Epidermal melanocyte (primary cell): ENCODE measurements at regions not wholly inside any gene's neighbourhood (a gene's known extent, or its start where the extent isn't known, plus 50 kb on each side); places are given as distances from the start of the nearest gene placed in this dataset.

Experiments used
- DNase-seq: peaks from one replicate; pipeline ENCODE4 v3.0.0; 2011; ENCODE audit warnings: low spot score; ENCODE audit not compliant: insufficient read length

DNA sequence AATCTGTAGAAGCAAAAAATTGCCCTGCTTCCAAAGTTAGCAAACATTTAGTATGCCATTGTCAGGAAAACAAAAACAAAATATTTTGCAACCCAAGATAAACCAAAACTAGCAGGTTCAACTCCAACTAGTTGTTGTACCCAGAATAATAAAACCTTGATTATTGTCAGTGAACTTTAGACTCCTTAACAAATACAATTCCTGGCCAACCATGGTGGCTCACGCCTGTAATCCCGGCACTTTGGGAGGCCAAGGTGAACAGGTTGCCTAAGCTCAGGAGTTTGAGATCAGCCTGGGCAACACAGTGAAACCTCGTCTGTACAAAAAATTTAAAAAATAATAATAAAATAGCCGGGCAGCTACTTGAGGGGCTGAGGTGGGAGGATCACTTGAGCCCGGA lies 53.6 kb upstream of the EPCAM start:
- no peak for DNase-seq

DNA sequence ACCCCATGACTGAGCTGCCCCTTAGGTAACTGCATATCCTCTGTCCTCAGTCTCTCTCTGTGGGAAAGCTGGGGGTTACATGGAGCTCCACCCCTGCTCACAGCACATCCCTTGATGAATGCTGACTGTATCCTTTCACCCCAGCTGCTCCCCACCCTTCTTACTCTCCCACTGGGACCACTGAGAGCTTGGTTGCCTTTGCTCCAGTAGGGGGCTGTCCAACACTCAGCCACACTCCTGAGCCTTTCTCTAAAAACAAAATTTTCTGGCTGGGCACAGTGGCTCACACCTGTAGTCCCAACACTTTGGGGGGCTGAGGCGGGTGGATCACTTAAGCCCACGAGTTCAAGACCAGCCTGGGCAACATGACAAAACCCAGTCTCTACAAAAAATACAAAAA lies 55.4 kb upstream of the EPCAM start:
- DNase-seq: no peak

DNA sequence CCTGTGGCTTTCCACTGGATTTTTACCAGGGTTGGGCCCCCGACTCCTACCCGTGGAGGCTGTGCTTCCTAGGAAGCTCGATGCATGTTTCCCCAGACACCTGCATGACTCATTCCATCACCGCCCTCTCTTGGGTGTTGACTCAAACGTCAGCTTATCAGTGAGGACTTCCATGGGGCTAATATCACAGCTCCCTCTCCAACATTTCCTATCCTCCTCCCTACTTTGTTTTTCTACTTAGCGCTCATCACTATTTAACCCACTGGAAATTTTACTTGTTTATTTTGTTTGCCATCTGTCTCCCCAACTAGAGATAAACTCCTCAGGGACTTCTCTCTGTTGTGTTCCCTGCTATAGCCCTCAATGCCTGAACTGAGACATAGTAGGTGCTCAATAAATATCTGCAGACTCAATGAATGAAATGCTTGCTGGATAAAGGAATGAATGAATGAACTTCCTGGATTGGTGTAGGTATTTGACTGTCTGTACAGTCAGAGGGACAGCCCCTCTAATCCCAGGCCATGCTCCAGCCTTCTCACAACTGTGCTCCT lies 55.9 kb upstream of the EPCAM start:
- no peak for DNase-seq

DNA sequence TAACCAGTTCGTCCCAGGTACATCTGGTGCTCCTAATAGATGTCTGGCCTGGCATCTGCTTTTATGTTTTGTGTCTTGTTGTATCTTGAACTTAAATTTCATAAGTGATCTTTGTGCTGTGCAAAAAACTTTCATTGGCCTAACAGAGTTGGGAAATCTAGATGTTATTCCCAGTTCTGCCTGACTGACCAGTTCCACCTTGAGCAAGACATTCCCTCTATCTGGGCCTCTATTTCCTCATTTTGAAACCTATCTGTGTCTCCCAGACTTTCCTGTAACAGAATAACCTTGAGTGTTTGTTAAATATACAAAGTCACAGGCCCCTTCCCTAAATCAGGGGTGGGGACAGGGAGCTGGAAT lies 56.6 kb upstream of the EPCAM start:
- no peak for DNase-seq

DNA sequence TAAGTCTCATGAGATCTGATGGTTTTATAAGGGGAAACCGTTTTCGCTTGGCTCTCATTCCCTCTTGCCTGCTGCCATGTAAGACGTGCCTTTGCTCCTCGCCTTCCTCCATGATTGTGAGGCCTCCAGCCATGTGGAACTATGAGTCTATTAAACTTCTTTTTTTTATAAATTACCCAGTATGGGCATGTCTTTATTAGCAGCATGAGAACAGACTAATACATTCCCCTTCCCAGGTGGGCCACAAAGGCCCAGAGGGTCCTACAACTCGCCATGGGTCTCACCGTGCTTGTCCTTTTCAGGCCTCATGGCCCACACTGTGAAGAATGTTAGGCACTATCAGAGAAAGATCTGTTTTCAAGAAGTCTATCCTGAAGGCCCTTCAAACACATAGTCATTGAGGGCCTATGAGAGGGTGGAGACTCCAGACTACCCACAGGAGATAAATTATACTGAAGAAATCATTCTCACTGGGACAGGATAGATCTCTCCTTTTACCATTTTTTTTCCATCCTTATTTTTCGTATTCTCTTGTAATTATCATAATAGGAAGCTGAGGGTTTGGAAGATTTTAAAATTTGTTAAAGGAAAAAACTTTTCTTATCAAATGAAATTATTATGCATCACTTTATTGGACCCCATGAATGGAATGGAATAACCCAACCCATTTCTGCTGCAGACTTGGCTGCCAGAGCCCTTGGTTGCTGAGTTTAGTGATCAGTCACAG lies 57.2 kb upstream of the EPCAM start:
- DNase-seq: no peak

DNA sequence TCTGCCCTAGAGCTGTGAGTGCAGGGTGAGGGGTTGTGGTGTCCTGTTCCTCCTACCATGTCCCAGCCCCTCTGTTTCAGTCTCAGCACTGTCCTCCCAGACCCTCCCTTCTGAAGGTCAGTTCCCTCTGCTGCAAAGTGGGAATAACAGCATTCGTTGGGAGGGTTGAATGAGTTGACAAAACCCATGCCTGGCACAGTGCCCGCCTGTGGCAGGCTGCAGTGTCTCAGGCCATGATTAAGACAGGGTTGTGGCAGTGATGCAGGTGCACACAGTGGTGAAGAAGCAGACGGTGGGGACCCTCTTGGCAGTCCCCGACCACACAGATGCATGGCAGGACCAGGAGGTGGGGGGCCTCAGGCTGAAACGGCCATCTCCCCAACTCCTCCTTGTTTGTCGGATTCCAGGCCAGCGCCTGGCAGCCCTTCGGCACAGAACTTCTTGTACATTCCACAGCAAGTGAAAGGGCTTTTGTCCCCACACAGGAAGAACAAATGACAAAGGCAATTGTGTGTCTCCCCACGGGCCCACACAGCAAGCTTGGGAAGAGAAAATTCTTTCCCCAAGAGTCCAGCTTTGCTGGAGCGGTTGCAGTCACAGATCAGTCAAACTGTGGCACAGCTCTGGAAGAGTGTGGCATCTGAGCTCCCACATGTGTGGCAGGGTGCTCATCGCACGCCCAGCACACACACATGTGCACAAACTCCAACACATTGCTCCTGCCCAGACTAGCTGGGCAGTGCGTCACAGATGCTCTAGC lies 58.1 kb upstream of the EPCAM start:
- DNase-seq: no peak

DNA sequence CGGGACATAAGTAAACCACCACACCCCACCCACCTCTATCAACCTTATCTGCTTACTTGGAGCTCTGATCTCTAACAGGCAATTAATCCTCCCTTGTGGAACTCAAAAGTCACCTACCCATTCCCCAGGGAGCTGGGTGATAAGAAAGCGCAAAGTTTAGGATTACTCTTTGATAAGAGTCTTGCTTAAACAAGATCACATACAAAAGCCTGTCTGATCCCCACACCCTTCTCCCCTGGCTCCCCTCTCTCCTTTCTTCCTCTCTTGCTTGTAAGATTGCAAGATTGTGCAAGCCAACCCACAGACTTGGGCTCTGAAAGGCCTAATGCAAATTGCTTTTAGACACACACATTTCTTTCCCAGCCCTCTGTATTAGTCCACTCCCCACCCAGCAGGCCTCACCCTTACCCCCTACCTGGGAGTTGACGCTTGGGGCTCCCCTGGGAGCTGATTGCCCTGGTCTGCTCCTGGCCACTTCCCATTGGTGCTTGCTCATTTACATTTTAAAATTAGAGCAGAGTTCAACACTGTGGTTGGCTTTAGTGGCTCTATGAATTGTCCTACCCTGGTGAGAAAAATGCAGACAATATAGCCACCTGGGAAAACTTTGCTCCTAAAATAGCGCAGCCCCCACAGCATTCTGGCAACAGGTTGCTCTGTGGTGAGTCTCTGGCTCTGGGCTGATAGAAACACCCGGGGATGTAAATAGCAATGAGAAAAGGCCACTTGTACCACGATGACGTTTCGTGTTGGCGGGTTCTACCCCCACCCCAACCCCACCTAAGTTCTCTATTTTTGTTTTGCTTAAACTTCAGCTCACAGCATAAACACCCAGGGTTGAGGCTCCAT lies 58.9 kb upstream of the EPCAM start:
- DNase-seq: no peak

DNA sequence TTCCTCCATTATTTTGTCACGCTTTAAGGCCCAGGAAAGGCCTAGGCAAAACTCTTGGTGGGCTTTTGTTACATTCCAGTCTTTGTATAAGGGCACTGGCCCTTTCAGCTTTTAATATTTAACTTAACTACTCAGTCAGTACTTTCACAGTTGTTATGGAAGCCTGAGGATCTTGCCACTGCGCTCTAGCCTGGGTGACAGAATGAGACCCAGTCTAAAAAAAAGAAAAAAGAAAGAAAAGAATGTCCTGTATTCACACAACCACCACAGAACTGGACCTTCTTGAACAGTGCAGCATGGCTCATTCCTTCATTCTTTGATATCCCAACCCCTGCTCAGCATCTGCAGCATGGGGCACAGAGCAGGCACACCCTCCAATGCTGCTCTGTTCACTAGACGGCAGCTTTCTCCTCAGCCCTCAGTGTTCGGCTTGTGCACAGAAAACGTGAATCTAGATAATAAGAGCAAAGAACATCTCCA lies 59.6 kb upstream of the EPCAM start:
- no peak for DNase-seq

DNA sequence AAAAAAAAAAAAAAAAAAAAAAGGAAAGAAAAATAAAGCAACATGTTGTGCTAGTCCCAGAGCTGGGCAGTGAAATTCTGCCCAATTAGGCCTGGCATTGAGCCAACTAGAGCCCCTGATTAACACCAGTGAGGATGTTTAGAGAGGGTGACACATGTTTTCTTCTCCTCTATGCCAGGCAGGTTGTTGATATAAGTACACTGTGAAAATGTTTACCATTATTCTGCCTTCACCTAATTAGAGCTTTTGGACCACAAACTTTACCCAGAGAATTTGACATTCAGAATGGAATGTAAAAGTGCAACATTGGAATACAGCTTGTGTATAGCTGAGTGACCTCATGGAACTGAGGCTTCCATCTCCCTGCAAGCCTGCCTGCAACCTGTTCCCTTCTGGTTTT lies 62.0 kb upstream of the EPCAM start:
- DNase-seq: no peak

DNA sequence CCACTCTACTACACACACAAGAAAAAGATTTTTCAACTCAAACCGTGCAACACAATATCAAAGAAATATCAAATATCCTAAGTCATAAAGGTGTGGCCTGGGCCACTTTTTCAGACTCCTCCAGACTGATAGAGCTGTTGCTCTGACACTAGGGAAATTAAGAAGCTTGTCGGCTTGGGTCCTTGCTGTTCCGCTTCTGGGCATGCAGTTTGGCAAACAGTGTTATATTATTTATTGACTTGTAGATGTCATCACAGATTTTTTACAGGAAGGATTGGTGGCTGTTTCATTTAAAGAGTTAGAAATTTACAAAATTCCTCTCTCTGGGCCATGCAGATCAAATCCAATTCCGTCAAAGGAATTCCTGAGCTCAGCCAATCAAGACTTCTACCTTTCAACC lies 64.5 kb upstream of the EPCAM start:
- no peak for DNase-seq

DNA sequence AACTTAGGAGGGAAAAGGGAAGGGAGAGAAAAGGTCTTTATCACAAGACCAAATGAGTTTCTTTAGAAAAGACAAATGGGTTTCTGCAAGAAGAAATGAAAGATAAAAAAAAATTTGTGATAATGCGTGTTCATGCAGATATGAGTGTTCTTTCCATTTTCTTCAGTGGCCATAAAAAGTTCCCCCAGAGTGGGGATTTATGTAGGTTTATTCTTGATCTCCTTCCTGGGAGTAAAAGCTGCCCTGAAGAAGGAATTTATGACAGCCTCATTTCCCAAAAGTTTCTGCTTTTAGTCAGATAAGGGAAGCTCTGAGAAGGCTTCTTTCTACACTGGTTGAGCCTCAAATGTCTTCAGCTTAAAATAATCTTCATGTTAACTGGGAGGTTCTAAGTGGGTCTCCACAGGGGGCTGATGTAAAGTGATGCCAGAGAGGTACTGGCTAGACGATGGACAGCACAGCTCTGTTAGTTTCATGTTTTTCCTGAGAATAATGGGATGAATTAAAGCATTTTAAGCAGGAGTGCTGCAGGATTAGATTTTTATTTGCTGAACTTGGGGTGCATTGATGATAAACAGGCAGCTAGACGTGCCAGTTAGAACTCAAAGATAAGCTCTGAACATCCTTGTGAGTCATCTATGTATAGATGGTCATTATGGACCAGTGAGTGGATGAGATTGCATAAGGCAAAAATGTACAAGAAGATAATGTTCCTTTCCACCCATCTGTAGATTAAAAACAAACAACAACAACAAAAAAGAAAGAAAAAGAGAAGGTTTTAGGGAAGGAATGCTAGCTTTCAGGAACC lies 65.6 kb upstream of the EPCAM start:
- no peak for DNase-seq

DNA sequence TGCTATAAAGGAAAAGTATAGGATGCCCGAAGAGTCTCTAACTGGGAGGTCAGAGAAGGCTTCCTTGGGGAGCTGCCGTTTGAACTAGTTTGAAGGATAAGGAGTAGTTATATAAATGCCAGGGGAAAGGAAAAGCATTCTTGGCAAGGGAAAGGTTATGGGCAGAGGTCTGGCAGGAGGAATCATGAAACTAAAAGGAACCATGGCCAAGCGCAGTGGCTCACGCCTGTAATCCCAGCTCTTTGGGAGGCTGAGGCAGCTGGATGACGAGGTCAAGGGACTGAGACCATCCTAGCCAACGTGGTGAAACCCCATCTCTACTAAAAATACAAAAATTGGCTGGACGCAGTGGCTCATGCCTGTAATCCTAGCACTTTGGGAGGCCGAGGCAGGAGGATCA lies 66.8 kb upstream of the EPCAM start:
- no peak for DNase-seq

DNA sequence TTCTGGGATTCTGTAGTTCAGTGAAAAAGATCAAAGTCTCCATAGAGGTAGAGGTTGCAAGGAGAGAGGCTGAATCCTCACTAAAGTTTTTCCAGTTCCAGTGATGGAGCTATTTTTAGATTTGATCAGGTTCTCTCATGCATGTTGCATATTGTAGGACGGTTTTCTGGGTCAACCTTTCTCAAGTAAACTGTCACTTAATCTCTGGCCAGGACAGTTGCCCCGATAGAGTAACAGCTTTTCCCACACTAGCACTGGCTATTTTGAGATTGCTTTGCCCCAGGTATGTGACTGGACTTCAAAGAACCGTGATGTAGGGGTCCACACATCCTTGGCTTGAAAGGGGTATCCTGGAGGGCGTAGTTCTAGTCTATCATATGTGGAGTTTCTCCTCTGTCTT lies 67.4 kb upstream of the EPCAM start:
- no peak for DNase-seq

DNA sequence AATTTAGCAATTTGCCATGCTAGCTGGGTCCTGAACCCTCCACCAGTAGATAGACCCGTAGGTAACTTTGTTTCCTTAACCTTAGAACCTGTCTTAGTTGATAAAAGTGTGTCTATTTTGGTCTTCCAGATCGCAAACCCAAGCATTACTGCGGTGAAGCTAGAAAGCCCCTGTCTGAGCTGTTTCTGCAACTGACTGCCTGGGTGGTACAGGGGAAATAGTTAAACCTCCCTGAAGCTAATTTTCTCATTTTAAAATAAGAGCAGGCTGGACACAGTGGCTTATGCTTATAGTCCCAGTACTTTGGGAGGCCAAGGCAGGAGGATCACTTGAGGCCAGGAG lies 67.9 kb upstream of the EPCAM start:
- no peak for DNase-seq

DNA sequence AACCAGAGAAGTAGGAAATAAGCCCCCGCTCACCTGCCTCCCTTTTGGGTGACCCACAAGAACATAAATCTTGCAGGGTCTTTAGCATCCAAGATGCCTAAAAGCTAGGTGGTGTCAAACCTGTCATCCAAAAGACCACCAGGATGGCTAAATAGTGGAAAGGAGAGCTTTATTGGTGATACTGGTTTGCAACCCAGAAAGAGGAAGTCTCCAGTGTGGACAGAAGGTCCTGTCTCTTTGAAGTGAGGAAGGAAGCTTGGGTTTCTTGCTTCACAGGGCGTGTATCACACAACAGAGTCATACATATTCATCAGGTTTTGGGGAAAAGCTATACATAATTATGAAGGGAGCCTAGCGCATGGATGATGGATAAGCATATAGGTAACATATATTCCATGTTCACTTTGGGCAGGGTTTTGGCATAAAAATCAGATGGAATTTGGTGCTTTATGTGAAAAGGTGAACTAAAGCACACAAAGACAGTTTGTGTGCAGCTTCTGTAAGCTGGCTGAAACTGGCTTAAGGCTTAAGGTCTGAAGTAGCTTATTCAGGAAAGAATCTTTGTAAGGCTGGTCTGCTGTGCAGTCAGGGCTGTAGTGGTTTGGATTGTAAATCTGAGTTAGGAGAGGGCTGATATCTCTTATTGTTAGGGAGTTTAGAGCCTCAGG lies 68.4 kb upstream of the EPCAM start:
- DNase-seq: no peak

DNA sequence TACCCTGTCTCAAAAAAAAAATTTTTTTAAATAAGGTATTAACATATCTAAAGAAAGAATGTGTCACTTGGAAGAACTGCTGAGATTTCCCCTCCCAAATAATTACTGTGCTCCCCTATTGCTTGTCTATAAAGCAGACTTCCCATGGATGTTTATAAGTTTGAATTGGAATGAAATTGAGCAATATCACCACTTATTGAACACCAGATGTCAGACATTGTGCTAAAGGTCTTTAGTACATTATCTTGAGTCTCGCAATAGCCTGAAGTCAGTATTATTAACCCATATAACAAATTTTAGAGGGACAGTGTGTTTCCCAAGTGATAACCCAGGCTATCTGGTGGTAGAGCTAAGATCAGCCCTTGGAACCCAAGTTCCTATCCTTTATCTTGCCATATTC lies 69.0 kb upstream of the EPCAM start:
- DNase-seq: no peak

DNA sequence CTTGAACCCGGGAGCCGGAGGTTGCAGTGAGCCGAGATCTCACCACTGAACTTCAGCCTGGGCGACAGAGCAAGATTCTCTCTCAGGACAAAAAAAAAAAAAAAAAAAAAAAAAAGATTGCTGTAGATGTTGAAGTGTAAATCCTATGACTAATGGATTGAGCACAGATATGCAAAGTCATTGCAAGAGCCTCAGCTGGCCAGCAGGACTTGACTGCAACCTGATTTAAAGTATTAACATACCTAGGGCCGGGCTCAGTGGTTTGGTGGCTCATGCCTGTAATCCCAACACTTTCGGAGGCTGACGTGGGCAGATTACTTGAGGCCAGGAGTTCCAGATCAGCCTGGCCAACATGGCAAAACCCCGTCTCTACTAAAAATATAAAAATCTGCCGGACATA lies 69.6 kb upstream of the EPCAM start:
- DNase-seq: no peak

DNA sequence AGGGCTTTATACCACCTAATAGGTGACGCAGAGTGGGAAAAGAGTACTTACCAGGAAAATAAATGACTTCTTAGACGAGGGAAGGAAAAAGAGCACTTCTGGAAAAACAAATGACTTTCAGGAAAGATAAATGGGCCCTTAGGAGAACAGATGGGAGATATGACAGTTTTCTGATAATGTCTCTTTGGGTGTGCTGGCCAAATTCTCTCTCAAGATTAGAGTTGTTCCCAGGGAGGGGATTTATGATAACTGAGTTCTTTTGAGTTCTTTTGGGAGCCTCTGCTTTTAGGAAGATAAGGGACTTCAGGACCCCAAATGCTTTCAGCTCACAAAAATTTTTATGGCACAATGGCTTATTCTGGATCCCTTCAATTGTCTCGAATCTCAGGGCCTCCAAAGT lies 70.3 kb upstream of the EPCAM start:
- no peak for DNase-seq

DNA sequence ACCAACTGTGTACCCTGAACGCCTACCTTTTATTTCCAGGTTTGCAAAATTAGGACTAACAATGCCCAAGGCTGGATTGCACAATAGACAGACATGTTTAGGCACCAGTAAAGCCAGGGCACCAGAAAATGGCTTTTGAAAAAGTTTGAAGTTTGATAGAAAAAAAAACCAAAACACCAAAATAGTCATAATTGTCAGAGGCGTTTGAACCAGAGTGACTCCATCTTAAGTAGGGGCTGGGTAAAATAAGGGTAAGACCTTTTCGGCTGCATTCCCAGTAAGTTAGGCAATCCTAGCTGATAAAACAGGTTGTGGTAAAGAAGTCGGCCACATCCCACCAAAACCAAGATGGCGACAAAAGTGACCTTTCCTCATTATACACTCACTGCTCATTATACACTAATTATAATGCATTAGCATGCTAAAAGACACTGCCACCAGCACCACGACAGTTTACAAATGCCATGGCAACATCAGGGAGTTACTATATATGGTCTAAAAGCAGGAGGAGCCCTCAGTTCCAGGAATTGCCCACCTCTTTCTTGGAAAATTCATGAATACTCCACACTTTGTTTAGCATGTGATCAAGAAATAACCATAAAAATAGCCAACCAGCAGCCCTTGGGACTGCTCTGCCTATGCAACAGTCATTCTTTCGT lies 71.2 kb upstream of the EPCAM start:
- DNase-seq: no peak

DNA sequence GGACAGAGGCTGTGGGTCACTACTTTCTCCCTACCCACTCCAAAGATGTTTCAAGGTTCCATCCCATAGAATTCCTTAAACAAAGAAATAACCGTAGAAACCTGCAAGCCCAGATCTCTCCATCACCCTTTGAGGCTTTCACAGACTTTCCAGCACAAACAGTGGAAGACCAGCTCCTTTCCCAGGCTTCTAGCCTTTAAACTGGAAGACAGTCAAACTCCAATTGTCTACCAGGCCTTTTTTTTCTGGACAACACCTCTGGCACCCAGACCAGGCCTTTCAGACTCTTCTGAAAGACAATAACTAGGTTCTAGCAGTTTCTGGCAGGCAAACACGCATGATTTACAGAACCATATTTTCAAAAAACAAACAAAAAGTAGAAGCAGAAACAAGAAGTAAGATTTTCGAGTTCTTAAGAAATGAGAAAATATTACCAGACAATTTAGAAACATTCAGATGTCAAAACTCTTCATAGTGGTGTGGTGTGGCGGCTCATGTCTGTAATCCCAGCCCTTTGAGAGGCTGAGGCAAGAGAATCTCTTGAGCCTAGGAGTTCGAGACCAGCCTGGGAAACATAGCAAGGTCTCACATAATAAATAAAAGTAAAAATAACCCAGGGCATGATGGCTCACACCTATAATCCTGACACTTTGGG lies 73.0 kb upstream of the EPCAM start:
- DNase-seq: no peak
